ENCODE measurements at regions not wholly inside any gene's neighbourhood (a gene's known extent, or its start where the extent isn't known, plus 50 kb on each side); places are given as distances from the start of the nearest gene placed in this dataset.

DNA sequence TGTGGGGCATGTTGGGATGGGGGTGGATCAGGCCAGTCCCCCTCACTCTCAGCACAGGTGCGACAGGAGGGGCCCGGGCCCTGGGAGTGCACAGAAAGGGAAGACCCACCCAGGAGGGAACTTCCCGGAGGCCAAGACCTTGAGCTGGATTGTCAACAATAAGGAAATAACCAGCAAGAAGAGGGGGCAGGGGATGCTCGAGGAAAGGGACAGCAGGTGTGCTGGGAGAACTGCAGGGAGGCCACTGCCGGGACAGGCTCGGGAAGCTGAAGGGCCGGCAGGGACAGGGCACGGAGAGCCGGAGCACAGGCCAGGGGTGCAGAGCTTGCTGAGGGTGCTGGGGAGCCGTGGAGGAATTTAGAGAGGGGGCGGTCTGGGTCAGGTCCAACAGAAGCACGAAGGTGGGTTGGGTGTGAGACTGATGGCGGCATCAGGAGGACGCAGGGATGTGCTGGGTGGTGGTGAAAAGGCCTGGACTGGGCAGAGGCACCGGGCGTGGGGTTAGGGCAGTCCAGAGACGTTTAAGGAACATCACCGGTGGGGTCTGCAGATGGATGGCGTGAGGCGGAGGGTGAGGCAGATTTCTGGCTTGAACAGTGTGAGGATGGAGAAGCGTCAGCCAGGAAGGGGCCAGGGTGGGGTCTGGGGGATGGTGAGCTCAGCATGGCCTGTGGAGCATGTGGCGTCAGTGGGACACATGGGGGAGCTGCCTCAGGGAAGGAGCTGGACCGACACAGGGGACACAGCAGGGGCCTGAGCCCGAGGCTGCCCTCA, 54.8 kb downstream of the ADRA2C start:
- Histone ChIP-seq H3K9me3 (ENCODE audit: insufficient read depth, low read length) (no peaks in the 10 kb centered on the region), H3K36me3 (ENCODE audit: low read length) (no peaks in the 10 kb centered on the region), H4K20me1 (ENCODE audit: low read depth, low read length) (no peaks in the 10 kb centered on the region), H3F3A (ENCODE audit: insufficient read depth) (no peaks in the 10 kb centered on the region), H3K9me2 (replicated peaks; ENCODE audit: insufficient read depth, low read length) (no peaks in the 10 kb centered on the region), H3K27me3 (ENCODE audit: low read length) (no peaks in the 10 kb centered on the region), H3K79me2 (ENCODE audit: insufficient read depth, low read length) (no peaks in the 10 kb centered on the region), H3K9ac (ENCODE audit: low read length) (no peak overlapping the region), H3K27ac (ENCODE audit: low read depth, low read length) (no peak overlapping the region), H3K4me3 (ENCODE audit: insufficient read depth, low read length, poor library complexity, severe bottlenecking) (no peak overlapping the region), H3K4me2 (ENCODE audit: low read depth, low read length, poor library complexity, severe bottlenecking) (no peak overlapping the region), H2AFZ (ENCODE audit: low read depth, low read length, severe bottlenecking) (no peak overlapping the region)
- TF ChIP-seq CTCF (IDR thresholded peaks at IDR 0.05; ENCODE audit: insufficient read depth, low read length, poor library complexity, severe bottlenecking) (no peak), EZH2phosphoT487 (conservative IDR thresholded peaks at IDR 0.05; ENCODE audit: low read length) (no peak)

GRCh38 chr4:3821580-3822229, 55.5 kb downstream of the ADRA2C start:
- no peak overlapping the region for H2AFZ ChIP-seq (ENCODE audit: low read depth, low read length, severe bottlenecking)
- no peaks in the 10 kb centered on the region for H3K27me3 ChIP-seq (ENCODE audit: low read length)
- no peaks in the 10 kb centered on the region for H3K79me2 ChIP-seq (ENCODE audit: insufficient read depth, low read length)
- TF ChIP-seq CTCF (IDR thresholded peaks at IDR 0.05; ENCODE audit: insufficient read depth, low read length, poor library complexity, severe bottlenecking) (no peak), EZH2phosphoT487 (conservative IDR thresholded peaks at IDR 0.05; ENCODE audit: low read length) (no peak)
- H4K20me1 ChIP-seq (ENCODE audit: low read depth, low read length), result no peaks in the 10 kb centered on the region
- no peaks in the 10 kb centered on the region for H3K36me3 ChIP-seq (ENCODE audit: low read length)
- H3K9me3 ChIP-seq (ENCODE audit: insufficient read depth, low read length), result no peaks in the 10 kb centered on the region
- H3K27ac ChIP-seq (ENCODE audit: low read depth, low read length), result no peak overlapping the region
- no peaks in the 10 kb centered on the region for H3K9me2 ChIP-seq (replicated peaks; ENCODE audit: insufficient read depth, low read length)
- no peak overlapping the region for H3K4me2 ChIP-seq (ENCODE audit: low read depth, low read length, poor library complexity, severe bottlenecking)
- no peaks in the 10 kb centered on the region for H3F3A ChIP-seq (ENCODE audit: insufficient read depth)
- H3K4me3 ChIP-seq (ENCODE audit: insufficient read depth, low read length, poor library complexity, severe bottlenecking), result no peak overlapping the region
- H3K9ac ChIP-seq (ENCODE audit: low read length), result no peak overlapping the region

- H3K36me3 ChIP-seq (ENCODE audit: low read length), result no peaks in the 10 kb centered on the region
- no peaks in the 10 kb centered on the region for H4K20me1 ChIP-seq (ENCODE audit: low read depth, low read length)
- no peaks in the 10 kb centered on the region for H3K79me2 ChIP-seq (ENCODE audit: insufficient read depth, low read length)
- no peak overlapping the region for H3K9ac ChIP-seq (ENCODE audit: low read length)
- H3F3A ChIP-seq (ENCODE audit: insufficient read depth), result no peaks in the 10 kb centered on the region
- no peaks in the 10 kb centered on the region for H3K27me3 ChIP-seq (ENCODE audit: low read length)
- TF ChIP-seq CTCF (IDR thresholded peaks at IDR 0.05; ENCODE audit: insufficient read depth, low read length, poor library complexity, severe bottlenecking) (no peak), EZH2phosphoT487 (conservative IDR thresholded peaks at IDR 0.05; ENCODE audit: low read length) (no peak)
- H3K4me2 ChIP-seq (ENCODE audit: low read depth, low read length, poor library complexity, severe bottlenecking), result no peak overlapping the region
- H3K27ac ChIP-seq (ENCODE audit: low read depth, low read length), result no peak overlapping the region
- no peak overlapping the region for H2AFZ ChIP-seq (ENCODE audit: low read depth, low read length, severe bottlenecking)
- H3K9me3 ChIP-seq (ENCODE audit: insufficient read depth, low read length), result no peaks in the 10 kb centered on the region
- no peak overlapping the region for H3K4me3 ChIP-seq (ENCODE audit: insufficient read depth, low read length, poor library complexity, severe bottlenecking)
- no peaks in the 10 kb centered on the region for H3K9me2 ChIP-seq (replicated peaks; ENCODE audit: insufficient read depth, low read length)
These were observed 56.2 kb downstream of the ADRA2C start for GRCh38 chr4:3822230-3822947.
